Panc1 (cell line): ENCODE measurements at regions not wholly inside any gene's neighbourhood (a gene's known extent, or its start where the extent isn't known, plus 50 kb on each side); places are given as distances from the start of the nearest gene placed in this dataset.

ENCODE experiments used
- ATAC-seq: fragments of 200-7000 bp; cut with Tn5 transposase; 2 replicates; pipeline ENCODE4 v1.9.1; 2020; ENCODE audit warnings: mild to moderate bottlenecking, moderate library complexity
- BruUV-seq: library from RNA; stranded (reverse); fragments of 400-500 nt; replicated peaks from 2 replicates; lab custom pipeline; 2021; lab: Mats Ljungman, UMichigan
- CTCF ChIA-PET: fragments of 300-600 bp; sonication (Branson Sonifier 250); formaldehyde crosslinking; loops from one replicate; lab custom pipeline; 2022; ENCODE audit warnings: antibody characterized with exemption; lab: Charles Lee
- POLR2A ChIA-PET: fragments of 300-600 bp; sonication (Branson Sonifier 250); formaldehyde crosslinking; loops from one replicate; lab custom pipeline; 2022; ENCODE audit warnings: antibody characterized with exemption; lab: Charles Lee
- DNase-seq: peaks from one replicate; pipeline ENCODE4 v3.0.0-alpha.2; 2010; ENCODE audit warnings: low read depth, low spot score
- H3K27ac ChIP-seq: 2 replicates; pipeline ENCODE4 v1.5.1; 2011; ENCODE audit warnings: mild to moderate bottlenecking, low read length, inconsistent platforms
- H3K27me3 ChIP-seq: fragments of 200-500 bp; sonication (Bioruptor generic); 2 replicates; pipeline ENCODE4 v1.6.0; 2014; ENCODE audit warnings: low read length, inconsistent platforms; ENCODE audit not compliant: control insufficient read depth, insufficient read depth
- H3K36me3 ChIP-seq: fragments of 200-500 bp; sonication (Bioruptor generic); 2 replicates; pipeline ENCODE4 v1.5.1; 2014; ENCODE audit warnings: inconsistent platforms, mild to moderate bottlenecking, low read length, moderate library complexity; ENCODE audit not compliant: control insufficient read depth, insufficient read depth
- H3K4me1 ChIP-seq: 2 replicates; pipeline ENCODE4 v1.5.1; 2011; ENCODE audit warnings: inconsistent platforms, mild to moderate bottlenecking, low read length, moderate library complexity; ENCODE audit not compliant: control insufficient read depth, insufficient read depth
- H3K4me3 ChIP-seq, 2 experiments: 2 replicates each; pipeline ENCODE4 v1.5.1; 2011 to 2012; ENCODE audit warnings: low read depth in 2 of 2, low read length in 2 of 2, mild to moderate bottlenecking in 2 of 2, inconsistent platforms in 1 of 2, moderate library complexity in 1 of 2
- H3K9me3 ChIP-seq: fragments of 200-500 bp; sonication (Bioruptor generic); 2 replicates; pipeline ENCODE4 v1.5.1; 2014; ENCODE audit warnings: low read depth, mild to moderate bottlenecking, inconsistent platforms, low read length, moderate library complexity; ENCODE audit not compliant: control insufficient read depth, insufficient read depth
- POLR2AphosphoS5 ChIP-seq: IDR thresholded peaks from 2 replicates; pipeline ENCODE4 v1.6.1; 2012; ENCODE audit warnings: mild to moderate bottlenecking, low read depth, low read length, moderate library complexity
- SIN3A ChIP-seq: IDR thresholded peaks from 2 replicates; pipeline ENCODE4 v1.6.1; 2012; ENCODE audit warnings: low read depth, mild to moderate bottlenecking, low read length, moderate library complexity, borderline replicate concordance; ENCODE audit not compliant: insufficient read depth
- TCF7L2 ChIP-seq: IDR thresholded peaks from 2 replicates; pipeline ENCODE4 v1.6.1; 2011; ENCODE audit warnings: mild to moderate bottlenecking, low read depth, low read length, inconsistent platforms
- in situ Hi-C: cut with HindIII; loops from 2 replicates; pipeline ENCODE4 v1.10.0; 2016; ENCODE audit warnings: low sequenced_read_pairs, low pct_unique_long_range_greater_than_20kb
- intact Hi-C: fragments of 100-400 bp; cut with micrococcal nuclease; formaldehyde crosslinking; loops from one replicate; pipeline ENCODE4 v1.10.0; 2022; ENCODE audit not compliant: unreplicated experiment
- TF ChIP-seq, protein P1 (sequence below): fragments of 450-650 bp; IDR thresholded peaks from 2 replicates; pipeline ENCODE4 v1.5.1; 2017; ENCODE audit warnings: mild to moderate bottlenecking
- TF ChIP-seq, protein P2 (sequence below), 2 experiments: IDR thresholded peaks; 2 replicates each; pipeline ENCODE4 v1.6.1; 2011 to 2012; ENCODE audit warnings: low read depth in 2 of 2, control low read depth in 1 of 2, low read length in 1 of 2, mild to moderate bottlenecking in 1 of 2, moderate library complexity in 1 of 2; ENCODE audit not compliant: insufficient read depth in 1 of 2

DNA sequence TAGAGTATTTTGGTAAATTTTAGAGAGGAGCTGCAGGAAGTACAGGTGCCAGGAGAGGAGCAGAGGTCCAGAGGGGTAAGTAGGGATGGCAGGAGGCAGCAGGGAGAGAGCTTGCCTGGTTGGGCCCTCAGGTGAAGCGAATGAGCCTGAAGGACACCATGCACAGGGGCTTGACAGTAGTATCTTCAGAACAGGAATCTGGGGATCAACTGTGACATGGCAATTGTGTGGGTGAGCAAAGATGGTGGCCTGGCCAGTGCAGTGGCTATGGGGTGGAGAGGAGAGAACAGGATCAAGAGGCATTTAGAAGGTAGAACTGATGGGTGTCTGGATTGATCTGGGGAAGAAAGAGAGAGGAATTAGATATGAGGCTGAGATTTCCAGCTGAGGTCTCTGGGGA is 64.5 kb upstream of the SMOX start:
- CTCF ChIA-PET, result interaction anchor here (1.2 kb wide), 1 partner anchor 117 kb away, joined by 3 read pairs; no protein-coding TSS in a partner anchor
- intact Hi-C loops (loop anchor here (2.0 kb wide), 1 partner anchor 69 kb away; the partner anchor contains the start of gene RNF24), in situ Hi-C loops (no loop called here)
- ATAC-seq, result no peak
- POLR2A ChIA-PET, result no interaction called here
- Histone ChIP-seq H3K4me3 (no peak overlapping the region), H3K27me3 (no peaks in the 10 kb centered on the region), H3K4me1 (peaks cover 8% of the 10 kb centered on the region), H3K36me3 (no peaks in the 10 kb centered on the region), H3K9me3 (no peaks in the 10 kb centered on the region), H3K27ac (no peak overlapping the region)
- DNase-seq, result no peak
- TF ChIP-seq, protein P1, sequence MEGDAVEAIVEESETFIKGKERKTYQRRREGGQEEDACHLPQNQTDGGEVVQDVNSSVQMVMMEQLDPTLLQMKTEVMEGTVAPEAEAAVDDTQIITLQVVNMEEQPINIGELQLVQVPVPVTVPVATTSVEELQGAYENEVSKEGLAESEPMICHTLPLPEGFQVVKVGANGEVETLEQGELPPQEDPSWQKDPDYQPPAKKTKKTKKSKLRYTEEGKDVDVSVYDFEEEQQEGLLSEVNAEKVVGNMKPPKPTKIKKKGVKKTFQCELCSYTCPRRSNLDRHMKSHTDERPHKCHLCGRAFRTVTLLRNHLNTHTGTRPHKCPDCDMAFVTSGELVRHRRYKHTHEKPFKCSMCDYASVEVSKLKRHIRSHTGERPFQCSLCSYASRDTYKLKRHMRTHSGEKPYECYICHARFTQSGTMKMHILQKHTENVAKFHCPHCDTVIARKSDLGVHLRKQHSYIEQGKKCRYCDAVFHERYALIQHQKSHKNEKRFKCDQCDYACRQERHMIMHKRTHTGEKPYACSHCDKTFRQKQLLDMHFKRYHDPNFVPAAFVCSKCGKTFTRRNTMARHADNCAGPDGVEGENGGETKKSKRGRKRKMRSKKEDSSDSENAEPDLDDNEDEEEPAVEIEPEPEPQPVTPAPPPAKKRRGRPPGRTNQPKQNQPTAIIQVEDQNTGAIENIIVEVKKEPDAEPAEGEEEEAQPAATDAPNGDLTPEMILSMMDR, result no peak
- TF ChIP-seq TCF7L2, result no peak
- TF ChIP-seq, protein P2, sequence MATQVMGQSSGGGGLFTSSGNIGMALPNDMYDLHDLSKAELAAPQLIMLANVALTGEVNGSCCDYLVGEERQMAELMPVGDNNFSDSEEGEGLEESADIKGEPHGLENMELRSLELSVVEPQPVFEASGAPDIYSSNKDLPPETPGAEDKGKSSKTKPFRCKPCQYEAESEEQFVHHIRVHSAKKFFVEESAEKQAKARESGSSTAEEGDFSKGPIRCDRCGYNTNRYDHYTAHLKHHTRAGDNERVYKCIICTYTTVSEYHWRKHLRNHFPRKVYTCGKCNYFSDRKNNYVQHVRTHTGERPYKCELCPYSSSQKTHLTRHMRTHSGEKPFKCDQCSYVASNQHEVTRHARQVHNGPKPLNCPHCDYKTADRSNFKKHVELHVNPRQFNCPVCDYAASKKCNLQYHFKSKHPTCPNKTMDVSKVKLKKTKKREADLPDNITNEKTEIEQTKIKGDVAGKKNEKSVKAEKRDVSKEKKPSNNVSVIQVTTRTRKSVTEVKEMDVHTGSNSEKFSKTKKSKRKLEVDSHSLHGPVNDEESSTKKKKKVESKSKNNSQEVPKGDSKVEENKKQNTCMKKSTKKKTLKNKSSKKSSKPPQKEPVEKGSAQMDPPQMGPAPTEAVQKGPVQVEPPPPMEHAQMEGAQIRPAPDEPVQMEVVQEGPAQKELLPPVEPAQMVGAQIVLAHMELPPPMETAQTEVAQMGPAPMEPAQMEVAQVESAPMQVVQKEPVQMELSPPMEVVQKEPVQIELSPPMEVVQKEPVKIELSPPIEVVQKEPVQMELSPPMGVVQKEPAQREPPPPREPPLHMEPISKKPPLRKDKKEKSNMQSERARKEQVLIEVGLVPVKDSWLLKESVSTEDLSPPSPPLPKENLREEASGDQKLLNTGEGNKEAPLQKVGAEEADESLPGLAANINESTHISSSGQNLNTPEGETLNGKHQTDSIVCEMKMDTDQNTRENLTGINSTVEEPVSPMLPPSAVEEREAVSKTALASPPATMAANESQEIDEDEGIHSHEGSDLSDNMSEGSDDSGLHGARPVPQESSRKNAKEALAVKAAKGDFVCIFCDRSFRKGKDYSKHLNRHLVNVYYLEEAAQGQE (IDR thresholded peaks at IDR 0.05; ENCODE audit: insufficient read depth in 1 of 2, low read depth in 2 of 2, low read length in 1 of 2), result no peak
- TF ChIP-seq SIN3A, result no peak
- no peak for TF ChIP-seq POLR2AphosphoS5
- no TSS peak for BruUV-seq

- Histone ChIP-seq H3K36me3 (no peaks in the 10 kb centered on the region), H3K27me3 (no peaks in the 10 kb centered on the region), H3K4me3 (no peak overlapping the region), H3K4me1 (peaks cover 8% of the 10 kb centered on the region), H3K27ac (no peak overlapping the region), H3K9me3 (no peaks in the 10 kb centered on the region)
- TF ChIP-seq SIN3A, result no peak
- BruUV-seq, result no TSS peak
- ChIA-PET CTCF (no interaction called here), POLR2A (no interaction called here)
- intact Hi-C loops, result no loop called here
- in situ Hi-C loops, result no loop called here
- ATAC-seq (no peak), DNase-seq (no peak)
Measured at GRCh38 chr20:4083098-4083865, 65.3 kb upstream of the SMOX start.
